ENCODE measurements at regions not wholly inside any gene's neighbourhood (a gene's known extent, or its start where the extent isn't known, plus 50 kb on each side); places are given as distances from the start of the nearest gene placed in this dataset.

GRCh38 chr18:65278939-65279667 lies 471.7 kb upstream of the CDH7 start:
- Mint-ChIP-seq H3K27ac (no peak overlapping the region), H3K4me3 (no peak overlapping the region), H3K36me3 (ENCODE audit: low read depth) (no peaks in the 10 kb centered on the region), H3K9me3 (peaks cover 3% of the 10 kb centered on the region), H3K4me1 (no peaks in the 10 kb centered on the region), H3K27me3 (ENCODE audit: insufficient read depth) (no peaks in the 10 kb centered on the region)
- no peak for TF ChIP-seq CTCF (conservative IDR thresholded peaks at IDR 0.05)
- Histone ChIP-seq H3K27ac (ENCODE audit: low read depth, low read length) (no peak overlapping the region), H3K9ac (ENCODE audit: extremely low read depth, low read length, poor library complexity, severe bottlenecking) (no peak overlapping the region), H3K36me3 (ENCODE audit: control insufficient read depth, insufficient read depth, low read length) (no peaks in the 10 kb centered on the region), H3K27me3 (ENCODE audit: control insufficient read depth, insufficient read depth, low read length, poor library complexity, severe bottlenecking) (no peaks in the 10 kb centered on the region), H3K4me3 (ENCODE audit: low read length) (no peak overlapping the region), H3K4me1 (ENCODE audit: control insufficient read depth, insufficient read depth, low read length) (no peaks in the 10 kb centered on the region), H3K9me3 (ENCODE audit: control insufficient read depth, low read length) (no peaks in the 10 kb centered on the region)
- no peak for DNase-seq
- 90 to 97% methylated on average over 6 to 8 of the region's 9 CpGs for WGBS, 2 experiments (ENCODE audit: insufficient coverage in 1 of 2, insufficient read length in 1 of 2)

GRCh38 chr18:65269375-65269774 lies 481.4 kb upstream of the CDH7 start:
- Histone ChIP-seq H3K4me1 (ENCODE audit: control insufficient read depth, insufficient read depth, low read length) (no peaks in the 10 kb centered on the region), H3K27me3 (ENCODE audit: control insufficient read depth, insufficient read depth, low read length, poor library complexity, severe bottlenecking) (no peaks in the 10 kb centered on the region), H3K27ac (ENCODE audit: low read depth, low read length) (no peak overlapping the region), H3K4me3 (ENCODE audit: low read length) (no peak overlapping the region), H3K9me3 (ENCODE audit: control insufficient read depth, low read length) (no peaks in the 10 kb centered on the region), H3K36me3 (ENCODE audit: control insufficient read depth, insufficient read depth, low read length) (no peaks in the 10 kb centered on the region), H3K9ac (ENCODE audit: extremely low read depth, low read length, poor library complexity, severe bottlenecking) (no peak overlapping the region)
- H3K27me3 Mint-ChIP-seq (ENCODE audit: insufficient read depth) = no peaks in the 10 kb centered on the region
- TF ChIP-seq CTCF (conservative IDR thresholded peaks at IDR 0.05) = no peak
- H3K4me3 Mint-ChIP-seq = no peak overlapping the region
- no peaks in the 10 kb centered on the region for H3K36me3 Mint-ChIP-seq (ENCODE audit: low read depth)
- H3K9me3 Mint-ChIP-seq = no peaks in the 10 kb centered on the region
- WGBS, 2 experiments (ENCODE audit: insufficient coverage in 1 of 2, insufficient read length in 1 of 2) = 71 to 93% methylated on average over 1 of the region's 1 CpG
- no peak for DNase-seq
- H3K4me1 Mint-ChIP-seq = no peaks in the 10 kb centered on the region
- no peak overlapping the region for H3K27ac Mint-ChIP-seq

- H3K36me3 ChIP-seq (ENCODE audit: control insufficient read depth, insufficient read depth, low read length) = no peaks in the 10 kb centered on the region
- no peak overlapping the region for H3K27ac Mint-ChIP-seq
- no peak for DNase-seq
Measured at GRCh38 chr18:65265761-65266160, 485.1 kb upstream of the CDH7 start.

More at GRCh38 chr18:65265761-65266160, 485.1 kb upstream of the CDH7 start:
- H3K4me3 Mint-ChIP-seq = no peak overlapping the region
- TF ChIP-seq CTCF (conservative IDR thresholded peaks at IDR 0.05) = no peak
- H3K27me3 ChIP-seq (ENCODE audit: control insufficient read depth, insufficient read depth, low read length, poor library complexity, severe bottlenecking) = no peaks in the 10 kb centered on the region
- H3K4me3 ChIP-seq (ENCODE audit: low read length) = no peak overlapping the region
- no peaks in the 10 kb centered on the region for H3K9me3 ChIP-seq (ENCODE audit: control insufficient read depth, low read length)
- H3K4me1 ChIP-seq (ENCODE audit: control insufficient read depth, insufficient read depth, low read length) = no peaks in the 10 kb centered on the region
- no peaks in the 10 kb centered on the region for H3K27me3 Mint-ChIP-seq (ENCODE audit: insufficient read depth)
- H3K9me3 Mint-ChIP-seq = no peaks in the 10 kb centered on the region
- no peaks in the 10 kb centered on the region for H3K36me3 Mint-ChIP-seq (ENCODE audit: low read depth)
- WGBS, 2 experiments (ENCODE audit: insufficient coverage in 1 of 2, insufficient read length in 1 of 2) = 100% methylated on average over 1 of the region's 1 CpG; no CpG with 5 or more reads in 1 of the 2 experiments
- H3K9ac ChIP-seq (ENCODE audit: extremely low read depth, low read length, poor library complexity, severe bottlenecking) = no peak overlapping the region
- no peaks in the 10 kb centered on the region for H3K4me1 Mint-ChIP-seq
- H3K27ac ChIP-seq (ENCODE audit: low read depth, low read length) = no peak overlapping the region

Measured in endodermal cell (in vitro differentiated cells).